Right atrium auricular region (tissue), 2 donors: ENCODE measurements at regions not wholly inside any gene's neighbourhood (a gene's known extent, or its start where the extent isn't known, plus 50 kb on each side); places are given as distances from the start of the nearest gene placed in this dataset.

Experiments used
- DNase-seq: peaks from one replicate; pipeline ENCODE4 v3.0.0-alpha.2; 2019; ENCODE audit warnings: low spot score
- H3K27ac ChIP-seq, 2 donors: fragments of 200-600 bp; sonication (generic); 1 replicate in 1 of 2; 2 replicates in 1 of 2; pipeline ENCODE4 v1.5.1; 2016 to 2019
- H3K27me3 ChIP-seq, 2 donors: fragments of 200-600 bp; sonication (generic); one replicate each; pipeline versions ENCODE4 v1.5.1 to v1.6.0; 2017 to 2019
- H3K36me3 ChIP-seq: fragments of 200-600 bp; sonication (generic); one replicate; pipeline ENCODE4 v1.5.1; 2016
- H3K4me1 ChIP-seq, 2 donors: fragments of 200-600 bp; sonication (generic); one replicate each; pipeline versions ENCODE4 v1.5.1 to v1.6.0; 2017 to 2019
- H3K4me3 ChIP-seq, 2 donors: fragments of 200-600 bp; sonication (generic); 1 replicate in 1 of 2; 2 replicates in 1 of 2; pipeline ENCODE4 v1.5.1; 2017 to 2019; ENCODE audit warnings: mild to moderate bottlenecking in 1 of 2, moderate library complexity in 1 of 2
- H3K9me3 ChIP-seq, 2 donors: fragments of 200-600 bp; sonication (generic); one replicate each; pipeline ENCODE4 v1.5.1; 2019
- CTCF ChIP-seq, 2 donors: fragments of 200-600 bp; sonication (generic); IDR thresholded peaks; one replicate each; pipeline ENCODE4 v1.5.1; 2019; ENCODE audit warnings: antibody characterized with exemption in 2 of 2

GRCh38 chr4:148813289-148813688 is 371.1 kb upstream of the NR3C2 start:
- H3K4me3 ChIP-seq: no peak overlapping the region
- no peak for TF ChIP-seq CTCF (IDR thresholded peaks at IDR 0.05)
- H3K27me3 ChIP-seq: no peaks in the 10 kb centered on the region
- no peaks in the 10 kb centered on the region for H3K36me3 ChIP-seq
- no peaks in the 10 kb centered on the region for H3K9me3 ChIP-seq
- H3K27ac ChIP-seq: no peak overlapping the region
- DNase-seq: no peak
- peaks cover 0 to 3% of the 10 kb centered on the region in 2 donors for H3K4me1 ChIP-seq

GRCh38 chr4:148812101-148812500 is 369.9 kb upstream of the NR3C2 start:
- no peaks in the 10 kb centered on the region for H3K27me3 ChIP-seq
- H3K4me1 ChIP-seq: peaks cover 0 to 3% of the 10 kb centered on the region in 2 donors
- H3K4me3 ChIP-seq: no peak overlapping the region
- H3K9me3 ChIP-seq: no peaks in the 10 kb centered on the region
- DNase-seq: no peak
- H3K27ac ChIP-seq: no peak overlapping the region
- H3K36me3 ChIP-seq: no peaks in the 10 kb centered on the region
- TF ChIP-seq CTCF (IDR thresholded peaks at IDR 0.05): no peak

GRCh38 chr4:148810461-148810860 is 368.2 kb upstream of the NR3C2 start:
- DNase-seq: no peak
- Histone ChIP-seq H3K4me3 (no peak overlapping the region), H3K27ac (no peak overlapping the region), H3K9me3 (no peaks in the 10 kb centered on the region), H3K36me3 (no peaks in the 10 kb centered on the region), H3K4me1 (peaks cover 0 to 3% of the 10 kb centered on the region in 2 donors), H3K27me3 (no peaks in the 10 kb centered on the region)
- TF ChIP-seq CTCF (IDR thresholded peaks at IDR 0.05): no peak

- H3K4me1 ChIP-seq: peaks cover 0 to 3% of the 10 kb centered on the region in 2 donors
- TF ChIP-seq CTCF (IDR thresholded peaks at IDR 0.05): no peak
- H3K9me3 ChIP-seq: no peaks in the 10 kb centered on the region
- H3K36me3 ChIP-seq: no peaks in the 10 kb centered on the region
- DNase-seq: no peak
- no peak overlapping the region for H3K4me3 ChIP-seq
- no peak overlapping the region for H3K27ac ChIP-seq
- H3K27me3 ChIP-seq: no peaks in the 10 kb centered on the region
Observed at GRCh38 chr4:148808416-148808815, 366.2 kb upstream of the NR3C2 start.

- Histone ChIP-seq H3K36me3 (no peaks in the 10 kb centered on the region), H3K4me3 (no peak overlapping the region), H3K9me3 (no peaks in the 10 kb centered on the region), H3K27me3 (no peaks in the 10 kb centered on the region), H3K4me1 (no peaks in the 10 kb centered on the region), H3K27ac (no peak overlapping the region)
- DNase-seq: no peak
- TF ChIP-seq CTCF (IDR thresholded peaks at IDR 0.05): no peak
Observed at GRCh38 chr4:148800940-148801339, 358.7 kb upstream of the NR3C2 start.

GRCh38 chr4:148800336-148800885 is 358.2 kb upstream of the NR3C2 start:
- no peaks in the 10 kb centered on the region for H3K27me3 ChIP-seq
- H3K4me1 ChIP-seq: peaks cover 0 to under 1% of the 10 kb centered on the region in 2 donors
- no peaks in the 10 kb centered on the region for H3K9me3 ChIP-seq
- TF ChIP-seq CTCF (IDR thresholded peaks at IDR 0.05): no peak
- no peak overlapping the region for H3K4me3 ChIP-seq
- H3K36me3 ChIP-seq: no peaks in the 10 kb centered on the region
- no peak for DNase-seq
- no peak overlapping the region for H3K27ac ChIP-seq
